Mucosa of stomach (tissue), 1 donor: ENCODE measurements at regions not wholly inside any gene's neighbourhood (a gene's known extent, or its start where the extent isn't known, plus 50 kb on each side); places are given as distances from the start of the nearest gene placed in this dataset.

Experiments
- H3K27me3 ChIP-seq: one replicate; pipeline ENCODE4 v1.7.0; 2013; ENCODE audit warnings: mild to moderate bottlenecking, low read length; ENCODE audit not compliant: control insufficient read depth, insufficient read depth
- H3K36me3 ChIP-seq: one replicate; pipeline ENCODE4 v1.7.0; 2013; ENCODE audit warnings: low read length; ENCODE audit not compliant: control insufficient read depth, insufficient read depth
- H3K4me1 ChIP-seq: one replicate; pipeline ENCODE4 v1.7.0; 2013; ENCODE audit warnings: mild to moderate bottlenecking, low read length; ENCODE audit not compliant: control insufficient read depth, insufficient read depth
- H3K4me3 ChIP-seq: one replicate; pipeline ENCODE4 v1.7.0; 2013; ENCODE audit warnings: low read length
- H3K9ac ChIP-seq: one replicate; pipeline ENCODE4 v1.7.0; 2013; ENCODE audit warnings: mild to moderate bottlenecking, low read length, moderate library complexity
- H3K9me3 ChIP-seq: one replicate; pipeline ENCODE4 v1.7.0; 2013; ENCODE audit warnings: mild to moderate bottlenecking, low read length, moderate library complexity; ENCODE audit not compliant: control insufficient read depth
- donor health status: Pancreatic carcinoma.

- Histone ChIP-seq H3K9ac (no peak overlapping the region), H3K27me3 (no peaks in the 10 kb centered on the region), H3K36me3 (no peaks in the 10 kb centered on the region)
Observed at GRCh38 chr6:15986027-15986629, 142.8 kb upstream of the MYLIP start.

GRCh38 chr6:15985379-15985959 is 143.4 kb upstream of the MYLIP start:
- Histone ChIP-seq H3K27me3 (no peaks in the 10 kb centered on the region), H3K9me3 (no peaks in the 10 kb centered on the region), H3K36me3 (no peaks in the 10 kb centered on the region), H3K4me3 (no peak overlapping the region), H3K4me1 (no peaks in the 10 kb centered on the region), H3K9ac (no peak overlapping the region)

More at GRCh38 chr6:15986027-15986629, 142.8 kb upstream of the MYLIP start:
- Histone ChIP-seq H3K4me3 (no peak overlapping the region), H3K4me1 (no peaks in the 10 kb centered on the region), H3K9me3 (no peaks in the 10 kb centered on the region)

GRCh38 chr6:15981956-15982355 is 146.9 kb upstream of the MYLIP start:
- H3K9ac ChIP-seq = no peak overlapping the region
- H3K36me3 ChIP-seq = no peaks in the 10 kb centered on the region
- no peaks in the 10 kb centered on the region for H3K4me1 ChIP-seq
- H3K4me3 ChIP-seq = no peak overlapping the region
- no peaks in the 10 kb centered on the region for H3K9me3 ChIP-seq
- H3K27me3 ChIP-seq = peaks cover 3% of the 10 kb centered on the region

- Histone ChIP-seq H3K27me3 (peaks cover 3% of the 10 kb centered on the region), H3K4me1 (no peaks in the 10 kb centered on the region), H3K9ac (no peak overlapping the region), H3K36me3 (no peaks in the 10 kb centered on the region), H3K4me3 (no peak overlapping the region), H3K9me3 (no peaks in the 10 kb centered on the region)
Observed at GRCh38 chr6:15980801-15981200, 148.1 kb upstream of the MYLIP start.

GRCh38 chr6:15978426-15978825 is 150.5 kb upstream of the MYLIP start:
- H3K4me3 ChIP-seq = no peak overlapping the region
- no peaks in the 10 kb centered on the region for H3K4me1 ChIP-seq
- no peak overlapping the region for H3K9ac ChIP-seq

GRCh38 chr6:15977050-15977449 is 151.8 kb upstream of the MYLIP start:
- Histone ChIP-seq H3K27me3 (peaks cover 3% of the 10 kb centered on the region), H3K9me3 (no peaks in the 10 kb centered on the region), H3K4me1 (no peaks in the 10 kb centered on the region), H3K4me3 (no peak overlapping the region), H3K9ac (no peak overlapping the region), H3K36me3 (no peaks in the 10 kb centered on the region)

More at GRCh38 chr6:15978426-15978825, 150.5 kb upstream of the MYLIP start:
- H3K36me3 ChIP-seq = no peaks in the 10 kb centered on the region
- H3K9me3 ChIP-seq = no peaks in the 10 kb centered on the region
- peaks cover 3% of the 10 kb centered on the region for H3K27me3 ChIP-seq

GRCh38 chr6:15974817-15975216 is 154.1 kb upstream of the MYLIP start:
- Histone ChIP-seq H3K27me3 (peaks cover 3% of the 10 kb centered on the region), H3K4me1 (no peaks in the 10 kb centered on the region), H3K9ac (no peak overlapping the region), H3K9me3 (no peaks in the 10 kb centered on the region), H3K36me3 (no peaks in the 10 kb centered on the region), H3K4me3 (no peak overlapping the region)

GRCh38 chr6:15970517-15970916 is 158.4 kb upstream of the MYLIP start:
- no peaks in the 10 kb centered on the region for H3K4me1 ChIP-seq

GRCh38 chr6:15969236-15969778 is 159.6 kb upstream of the MYLIP start:
- H3K27me3 ChIP-seq = no peaks in the 10 kb centered on the region
- H3K4me1 ChIP-seq = no peaks in the 10 kb centered on the region
- H3K36me3 ChIP-seq = no peaks in the 10 kb centered on the region
- no peak overlapping the region for H3K4me3 ChIP-seq
- no peaks in the 10 kb centered on the region for H3K9me3 ChIP-seq
- H3K9ac ChIP-seq = no peak overlapping the region

More at GRCh38 chr6:15970517-15970916, 158.4 kb upstream of the MYLIP start:
- Histone ChIP-seq H3K9ac (no peak overlapping the region), H3K27me3 (no peaks in the 10 kb centered on the region), H3K36me3 (no peaks in the 10 kb centered on the region), H3K9me3 (no peaks in the 10 kb centered on the region), H3K4me3 (no peak overlapping the region)

- no peaks in the 10 kb centered on the region for H3K9me3 ChIP-seq
- H3K4me3 ChIP-seq = no peak overlapping the region
- H3K27me3 ChIP-seq = no peaks in the 10 kb centered on the region
- H3K36me3 ChIP-seq = no peaks in the 10 kb centered on the region
- no peaks in the 10 kb centered on the region for H3K4me1 ChIP-seq
- H3K9ac ChIP-seq = no peak overlapping the region
Observed at GRCh38 chr6:15968519-15968918, 160.4 kb upstream of the MYLIP start.

- Histone ChIP-seq H3K36me3 (no peaks in the 10 kb centered on the region), H3K27me3 (no peaks in the 10 kb centered on the region), H3K4me3 (no peak overlapping the region), H3K9me3 (no peaks in the 10 kb centered on the region), H3K9ac (no peak overlapping the region), H3K4me1 (no peaks in the 10 kb centered on the region)
Observed at GRCh38 chr6:15966000-15966520, 162.8 kb upstream of the MYLIP start.

- no peaks in the 10 kb centered on the region for H3K4me1 ChIP-seq
- H3K9ac ChIP-seq = no peak overlapping the region
- no peaks in the 10 kb centered on the region for H3K27me3 ChIP-seq
- H3K9me3 ChIP-seq = no peaks in the 10 kb centered on the region
- no peak overlapping the region for H3K4me3 ChIP-seq
- H3K36me3 ChIP-seq = no peaks in the 10 kb centered on the region
Observed at GRCh38 chr6:15962449-15962764, 166.5 kb upstream of the MYLIP start.
